H9 (cell line): ENCODE measurements at regions not wholly inside any gene's neighbourhood (a gene's known extent, or its start where the extent isn't known, plus 50 kb on each side); places are given as distances from the start of the nearest gene placed in this dataset.

ENCODE experiments used
- DNase-seq: peaks from one replicate; pipeline ENCODE4 v3.0.0-alpha.2; 2017
- H2AFZ ChIP-seq: one replicate; pipeline ENCODE4 v1.6.1; 2013; ENCODE audit warnings: mild to moderate bottlenecking, low read length, control low read depth, moderate library complexity
- H2AK5ac ChIP-seq: 2 replicates; pipeline ENCODE4 v1.6.1; 2013; ENCODE audit warnings: low read length, control low read depth, mixed read lengths; ENCODE audit not compliant: insufficient read length
- H2BK120ac ChIP-seq: one replicate; pipeline ENCODE4 v1.6.1; 2013; ENCODE audit warnings: low read depth, mild to moderate bottlenecking, low read length, control low read depth, inconsistent platforms; ENCODE audit not compliant: poor library complexity, severe bottlenecking
- H2BK12ac ChIP-seq: 2 replicates; pipeline ENCODE4 v1.6.1; 2013; ENCODE audit warnings: low read length, control low read depth, mixed read lengths, low read depth; ENCODE audit not compliant: insufficient read length
- H2BK15ac ChIP-seq: 2 replicates; pipeline ENCODE4 v1.6.1; 2013; ENCODE audit warnings: low read depth, low read length, control low read depth
- H2BK20ac ChIP-seq: one replicate; pipeline ENCODE4 v1.6.1; 2013; ENCODE audit warnings: low read depth, mild to moderate bottlenecking, low read length, control low read depth, inconsistent platforms; ENCODE audit not compliant: poor library complexity, severe bottlenecking
- H2BK5ac ChIP-seq: 2 replicates; pipeline ENCODE4 v1.6.1; 2013; ENCODE audit warnings: low read length, control low read depth, mixed read lengths; ENCODE audit not compliant: insufficient read length
- H3K14ac ChIP-seq: 2 replicates; pipeline ENCODE4 v1.6.1; 2013; ENCODE audit warnings: low read length, control low read depth; ENCODE audit not compliant: insufficient read depth
- H3K18ac ChIP-seq: 2 replicates; pipeline ENCODE4 v1.6.1; 2013; ENCODE audit warnings: low read depth, mild to moderate bottlenecking, mixed read lengths, low read length, control low read depth; ENCODE audit not compliant: insufficient read length
- H3K23ac ChIP-seq: 2 replicates; pipeline ENCODE4 v1.6.1; 2013; ENCODE audit warnings: low read length, control low read depth, mixed read lengths, low read depth; ENCODE audit not compliant: insufficient read length
- H3K23me2 ChIP-seq: 2 replicates; pipeline ENCODE4 v1.6.1; 2013; ENCODE audit warnings: low read depth, mild to moderate bottlenecking, mixed read lengths, low read length, control low read depth; ENCODE audit not compliant: insufficient read length, poor library complexity, severe bottlenecking
- H3K27ac ChIP-seq: 2 replicates; pipeline ENCODE4 v1.5.1; 2013; ENCODE audit warnings: low read length, control low read depth, mixed read lengths, low read depth; ENCODE audit not compliant: insufficient read length
- H3K27me3 ChIP-seq: 2 replicates; pipeline ENCODE4 v1.6.1; 2013; ENCODE audit warnings: low read length, control low read depth, inconsistent platforms; ENCODE audit not compliant: insufficient read depth
- H3K4ac ChIP-seq: 2 replicates; pipeline ENCODE4 v1.6.1; 2013; ENCODE audit warnings: low read depth, mild to moderate bottlenecking, control low read depth, inconsistent platforms, low read length, moderate library complexity
- H3K4me1 ChIP-seq: 2 replicates; pipeline ENCODE4 v1.6.1; 2013; ENCODE audit warnings: low read length, control low read depth, inconsistent platforms; ENCODE audit not compliant: insufficient read depth
- H3K4me2 ChIP-seq: 2 replicates; pipeline ENCODE4 v1.6.1; 2013; ENCODE audit warnings: low read length, control low read depth, mixed read lengths; ENCODE audit not compliant: insufficient read length, insufficient read depth
- H3K56ac ChIP-seq: 2 replicates; pipeline ENCODE4 v1.6.1; 2013; ENCODE audit warnings: low read depth, mild to moderate bottlenecking, mixed read lengths, low read length, control low read depth; ENCODE audit not compliant: insufficient read length
- H3K79me1 ChIP-seq: 2 replicates; pipeline ENCODE4 v1.6.1; 2013; ENCODE audit warnings: low read depth, mild to moderate bottlenecking, moderate library complexity, low read length, control low read depth, inconsistent platforms; ENCODE audit not compliant: insufficient read depth, poor library complexity, severe bottlenecking
- H3K79me2 ChIP-seq: 2 replicates; pipeline ENCODE4 v1.6.1; 2013; ENCODE audit warnings: low read length, control low read depth, inconsistent platforms; ENCODE audit not compliant: insufficient read depth
- H3K9ac ChIP-seq: 2 replicates; pipeline ENCODE4 v1.6.1; 2013; ENCODE audit warnings: low read length, control low read depth, mixed read lengths; ENCODE audit not compliant: insufficient read length; ENCODE audit errors: extremely low read depth
- H3K9me3 ChIP-seq: one replicate; pipeline ENCODE4 v1.6.1; 2013; ENCODE audit warnings: low read depth, low read length, inconsistent platforms; ENCODE audit not compliant: control insufficient read depth
- H3T11ph ChIP-seq: one replicate; pipeline ENCODE4 v1.6.1; 2013; ENCODE audit warnings: mild to moderate bottlenecking, low read length, control low read depth, inconsistent platforms
- H4K20me1 ChIP-seq: one replicate; pipeline ENCODE4 v1.6.1; 2013; ENCODE audit not compliant: control insufficient read depth, insufficient read length, insufficient read depth
- H4K5ac ChIP-seq: 2 replicates; pipeline ENCODE4 v1.6.1; 2013; ENCODE audit warnings: low read depth, mild to moderate bottlenecking, mixed read lengths, low read length, control low read depth; ENCODE audit not compliant: insufficient read length
- H4K8ac ChIP-seq: replicated peaks from 2 replicates; pipeline ENCODE4 v1.6.1; 2013; ENCODE audit warnings: low read length, control low read depth, mixed read lengths, low read depth; ENCODE audit not compliant: insufficient read length
- H4K91ac ChIP-seq: 2 replicates; pipeline ENCODE4 v1.6.1; 2013; ENCODE audit warnings: low read depth, mild to moderate bottlenecking, moderate library complexity, mixed read lengths, low read length, control low read depth; ENCODE audit not compliant: insufficient read length
- H3K27ac Mint-ChIP-seq, 3 experiments: 2 replicates in 2 of 3; 3 replicates in 1 of 3; pipeline ENCODE4 v1.8.0; 2020 to 2021; ENCODE audit warnings: mixed read lengths in 3 of 3, mild to moderate bottlenecking in 1 of 3, moderate library complexity in 1 of 3
- H3K27me3 Mint-ChIP-seq: 2 replicates; pipeline ENCODE4 v1.8.0; 2021; ENCODE audit warnings: low read depth, mild to moderate bottlenecking, moderate library complexity, mixed read lengths
- H3K36me3 Mint-ChIP-seq, 3 experiments: 2 replicates in 2 of 3; 3 replicates in 1 of 3; pipeline ENCODE4 v1.8.0; 2020 to 2021; ENCODE audit warnings: low read depth in 3 of 3, mixed read lengths in 3 of 3; ENCODE audit not compliant: insufficient read depth in 1 of 3
- H3K4me1 Mint-ChIP-seq, 2 experiments: 2 replicates each; pipeline ENCODE4 v1.8.0; 2020; ENCODE audit warnings: mixed read lengths in 2 of 2
- H3K4me3 Mint-ChIP-seq, 2 experiments: 2 replicates in 1 of 2; 3 replicates in 1 of 2; pipeline ENCODE4 v1.8.0; 2020 to 2021; ENCODE audit warnings: mild to moderate bottlenecking in 2 of 2, mixed read lengths in 2 of 2, moderate library complexity in 1 of 2
- H3K9me3 Mint-ChIP-seq, 2 experiments: 2 replicates in 1 of 2; 3 replicates in 1 of 2; pipeline ENCODE4 v1.8.0; 2020; ENCODE audit warnings: mild to moderate bottlenecking in 2 of 2, mixed read lengths in 2 of 2, moderate library complexity in 1 of 2
- WGBS: extraction: QIAGEN DNeasy Blood & Tissue Kit; methylation state at CpG from one replicate; pipeline ENCODE4 v1.1.7; 2013; ENCODE audit warnings: missing lambda C conversion rate, low lambda C conversion rate, mixed read lengths; ENCODE audit not compliant: insufficient read length; ENCODE audit errors: extremely low coverage; 5-methylcytosine and 5-hydroxymethylcytosine counted together
- TF ChIP-seq, protein P1 (sequence below): fragments of 200-600 bp; sonication (generic); conservative IDR thresholded peaks from 3 replicates; pipeline ENCODE4 v1.8.0; 2021; ENCODE audit warnings: antibody characterized with exemption, mild to moderate bottlenecking

GRCh38 chr10:9390516-9390915 is 1336.0 kb downstream of the GATA3 start:
- no peak overlapping the region for H3K27ac ChIP-seq
- H3K4me1 Mint-ChIP-seq: no peaks in the 10 kb centered on the region
- H4K91ac ChIP-seq: no peak overlapping the region
- H3K4ac ChIP-seq: no peak overlapping the region
- H3K23me2 ChIP-seq: no peaks in the 10 kb centered on the region
- H2AK5ac ChIP-seq: no peak overlapping the region
- no peaks in the 10 kb centered on the region for H3K27me3 Mint-ChIP-seq
- no peak overlapping the region for H4K8ac ChIP-seq
- no peaks in the 10 kb centered on the region for H3K79me1 ChIP-seq
- TF ChIP-seq, protein P1, sequence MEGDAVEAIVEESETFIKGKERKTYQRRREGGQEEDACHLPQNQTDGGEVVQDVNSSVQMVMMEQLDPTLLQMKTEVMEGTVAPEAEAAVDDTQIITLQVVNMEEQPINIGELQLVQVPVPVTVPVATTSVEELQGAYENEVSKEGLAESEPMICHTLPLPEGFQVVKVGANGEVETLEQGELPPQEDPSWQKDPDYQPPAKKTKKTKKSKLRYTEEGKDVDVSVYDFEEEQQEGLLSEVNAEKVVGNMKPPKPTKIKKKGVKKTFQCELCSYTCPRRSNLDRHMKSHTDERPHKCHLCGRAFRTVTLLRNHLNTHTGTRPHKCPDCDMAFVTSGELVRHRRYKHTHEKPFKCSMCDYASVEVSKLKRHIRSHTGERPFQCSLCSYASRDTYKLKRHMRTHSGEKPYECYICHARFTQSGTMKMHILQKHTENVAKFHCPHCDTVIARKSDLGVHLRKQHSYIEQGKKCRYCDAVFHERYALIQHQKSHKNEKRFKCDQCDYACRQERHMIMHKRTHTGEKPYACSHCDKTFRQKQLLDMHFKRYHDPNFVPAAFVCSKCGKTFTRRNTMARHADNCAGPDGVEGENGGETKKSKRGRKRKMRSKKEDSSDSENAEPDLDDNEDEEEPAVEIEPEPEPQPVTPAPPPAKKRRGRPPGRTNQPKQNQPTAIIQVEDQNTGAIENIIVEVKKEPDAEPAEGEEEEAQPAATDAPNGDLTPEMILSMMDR: no peak
- H4K5ac ChIP-seq: no peak overlapping the region
- H3K18ac ChIP-seq: no peak overlapping the region
- H3K9ac ChIP-seq: no peak overlapping the region
- DNase-seq: no peak
- no peaks in the 10 kb centered on the region for H3K27me3 ChIP-seq
- no peaks in the 10 kb centered on the region for H4K20me1 ChIP-seq
- no peak overlapping the region for H2BK20ac ChIP-seq
- no peak overlapping the region for H2BK120ac ChIP-seq
- H3K23ac ChIP-seq: no peak overlapping the region
- H2AFZ ChIP-seq: no peak overlapping the region
- WGBS: no CpG with 5 or more reads among the region's 3 CpGs
- no peak overlapping the region for H2BK15ac ChIP-seq
- no peaks in the 10 kb centered on the region for H3K36me3 Mint-ChIP-seq
- H2BK5ac ChIP-seq: no peak overlapping the region
- H3K4me2 ChIP-seq: no peak overlapping the region
- H3K9me3 Mint-ChIP-seq: no peaks in the 10 kb centered on the region
- H3K14ac ChIP-seq: no peak overlapping the region
- no peaks in the 10 kb centered on the region for H3K9me3 ChIP-seq
- no peak overlapping the region for H3T11ph ChIP-seq
- H3K79me2 ChIP-seq: no peaks in the 10 kb centered on the region
- no peak overlapping the region for H2BK12ac ChIP-seq
- no peak overlapping the region for H3K27ac Mint-ChIP-seq
- no peaks in the 10 kb centered on the region for H3K4me1 ChIP-seq
- no peak overlapping the region for H3K56ac ChIP-seq
- H3K4me3 Mint-ChIP-seq: no peak overlapping the region
